ENCODE measurements at regions not wholly inside any gene's neighbourhood (a gene's known extent, or its start where the extent isn't known, plus 50 kb on each side); places are given as distances from the start of the nearest gene placed in this dataset.

DNA sequence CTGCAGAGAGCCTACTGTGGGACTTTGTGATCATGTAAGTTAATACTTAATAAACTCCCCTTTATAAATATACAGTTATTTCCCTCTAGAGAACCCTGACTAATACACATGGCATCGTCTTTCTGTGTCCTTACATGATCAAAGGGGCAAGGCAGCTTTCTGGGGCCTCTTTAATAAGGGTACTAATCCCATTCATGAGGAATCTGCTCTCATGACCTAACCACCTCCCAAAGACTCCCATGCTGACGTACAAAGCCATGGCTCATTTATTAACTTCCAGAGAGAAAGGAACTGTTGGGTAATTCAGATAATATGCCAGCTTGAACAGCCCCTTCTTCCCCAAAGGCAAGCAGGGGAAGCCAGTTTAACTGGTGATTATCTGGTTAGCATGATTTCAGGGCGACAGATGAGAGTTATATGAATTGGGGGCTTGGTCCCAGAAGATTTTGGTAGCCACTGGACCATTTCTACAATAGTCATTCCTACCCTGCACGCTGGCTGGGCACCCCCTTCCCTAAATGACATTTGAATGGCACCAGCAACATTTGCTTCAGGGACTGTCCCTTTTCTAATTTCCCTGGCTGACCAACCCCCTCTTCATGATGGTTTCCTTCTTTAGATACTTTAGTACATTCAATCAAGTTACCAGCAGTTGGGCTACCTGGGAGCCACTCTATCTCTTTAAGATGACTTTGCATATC, 83.6 kb upstream of the C3orf80 start:
- TF ChIP-seq CTCF (conservative IDR thresholded peaks at IDR 0.05; ENCODE audit: low read length) (no peak), EZH2phosphoT487 (IDR thresholded peaks at IDR 0.05; ENCODE audit: borderline replicate concordance) (no peak)

All from Loucy (cell line).